Kidney (tissue), 13 donors: ENCODE measurements at regions not wholly inside any gene's neighbourhood (a gene's known extent, or its start where the extent isn't known, plus 50 kb on each side); places are given as distances from the start of the nearest gene placed in this dataset.

Experiments
- DNase-seq, 5 donors: peaks; one replicate each; pipeline ENCODE4 v3.0.0-alpha.2; 2013 to 2020
- FAIRE-seq: peaks from 2 replicates; lab custom pipeline; 2012; peaks lifted over from hg19 to GRCh38; lab: Jason Lieb, UNC
- H3K27ac ChIP-seq, 2 donors: one replicate each; pipeline ENCODE4 v1.7.0; 2013; ENCODE audit warnings: low read depth in 2 of 2, low read length in 2 of 2, inconsistent platforms in 1 of 2
- H3K27me3 ChIP-seq: one replicate; pipeline ENCODE4 v1.7.1; 2013; ENCODE audit warnings: low read length, inconsistent platforms; ENCODE audit not compliant: control insufficient read depth, insufficient read depth
- H3K36me3 ChIP-seq, 3 donors: one replicate each; pipeline versions ENCODE4 v1.7.0 to v1.7.1; 2013; ENCODE audit warnings: low read length in 3 of 3, control low read depth in 1 of 3, inconsistent platforms in 1 of 3; ENCODE audit not compliant: insufficient read depth in 3 of 3, control insufficient read depth in 2 of 3
- H3K4me1 ChIP-seq, 3 donors: one replicate each; pipeline versions ENCODE4 v1.7.0 to v1.7.1; 2013; ENCODE audit warnings: low read length in 3 of 3, inconsistent platforms in 1 of 3, low read depth in 1 of 3; ENCODE audit not compliant: control insufficient read depth in 2 of 3, insufficient read depth in 2 of 3
- H3K4me3 ChIP-seq, 3 donors: one replicate each; pipeline versions ENCODE4 v1.7.0 to v1.8.1; 2013; ENCODE audit warnings: low read length in 3 of 3, control low read depth in 1 of 3, inconsistent platforms in 1 of 3
- H3K9ac ChIP-seq, 3 donors: one replicate each; pipeline versions ENCODE4 v1.7.0 to v1.7.1; 2013; ENCODE audit warnings: low read length in 3 of 3, control low read depth in 1 of 3, inconsistent platforms in 1 of 3
- H3K9me3 ChIP-seq, 3 donors: one replicate each; pipeline versions ENCODE4 v1.7.0 to v1.7.1; 2013; ENCODE audit warnings: low read length in 3 of 3, control low read depth in 1 of 3, inconsistent platforms in 1 of 3; ENCODE audit not compliant: control insufficient read depth in 2 of 3, insufficient read depth in 1 of 3
- CTCF ChIP-seq: IDR thresholded peaks from 3 replicates; pipeline ENCODE4 v1.5.1; 2012; ENCODE audit warnings: mild to moderate bottlenecking, moderate library complexity, borderline replicate concordance; ENCODE audit not compliant: insufficient read depth; ENCODE audit errors: extremely low read depth
- intact Hi-C: fragments of 100-400 bp; cut with DNase I; formaldehyde crosslinking; loops from one replicate; pipeline ENCODE4 v1.11.1; 2022
- donor health status: control.
- donor health status: control.
- donor health status: control.
- donor health status: control.
- donor health status: control.
- donor health status: DM: yes; HTN: yes; CAD: no.
- donor health status: Normal renal cell carcinoma (clear cell type).

- no peak for TF ChIP-seq CTCF
- intact Hi-C loops, result no loop called here
- H3K9me3 ChIP-seq, result no peaks in the 10 kb centered on the region
- no peak overlapping the region for H3K27ac ChIP-seq
- DNase-seq (no peak), FAIRE-seq (no peak)
- no peak overlapping the region for H3K9ac ChIP-seq
- H3K4me3 ChIP-seq, result no peak overlapping the region
- no peaks in the 10 kb centered on the region for H3K27me3 ChIP-seq
- no peaks in the 10 kb centered on the region for H3K4me1 ChIP-seq
- no peaks in the 10 kb centered on the region for H3K36me3 ChIP-seq
Observed at GRCh38 chr21:35488946-35489345, 439.8 kb upstream of the RUNX1 start.

- DNase-seq (no peak), FAIRE-seq (no peak)
- intact Hi-C loops, result no loop called here
- Histone ChIP-seq H3K9ac (no peak overlapping the region), H3K4me1 (no peaks in the 10 kb centered on the region), H3K9me3 (no peaks in the 10 kb centered on the region), H3K4me3 (no peak overlapping the region), H3K27ac (no peak overlapping the region), H3K36me3 (no peaks in the 10 kb centered on the region), H3K27me3 (no peaks in the 10 kb centered on the region)
- no peak for TF ChIP-seq CTCF
Observed at GRCh38 chr21:35485364-35485763, 436.3 kb upstream of the RUNX1 start.

GRCh38 chr21:35484851-35485250, 435.7 kb upstream of the RUNX1 start:
- no peak for FAIRE-seq
- Histone ChIP-seq H3K27ac (no peak overlapping the region), H3K9me3 (no peaks in the 10 kb centered on the region), H3K27me3 (no peaks in the 10 kb centered on the region), H3K36me3 (no peaks in the 10 kb centered on the region), H3K4me3 (no peak overlapping the region), H3K4me1 (no peaks in the 10 kb centered on the region), H3K9ac (no peak overlapping the region)
- TF ChIP-seq CTCF, result no peak
- no peak for DNase-seq
- intact Hi-C loops, result no loop called here

- intact Hi-C loops, result no loop called here
- no peak for TF ChIP-seq CTCF
Observed at GRCh38 chr21:35484032-35484431, 434.9 kb upstream of the RUNX1 start.

More at GRCh38 chr21:35484032-35484431, 434.9 kb upstream of the RUNX1 start:
- FAIRE-seq (no peak), DNase-seq (no peak)
- Histone ChIP-seq H3K27me3 (no peaks in the 10 kb centered on the region), H3K9ac (no peak overlapping the region), H3K27ac (no peak overlapping the region), H3K4me1 (no peaks in the 10 kb centered on the region), H3K4me3 (no peak overlapping the region), H3K9me3 (no peaks in the 10 kb centered on the region), H3K36me3 (no peaks in the 10 kb centered on the region)
